ENCODE measurements at regions not wholly inside any gene's neighbourhood (a gene's known extent, or its start where the extent isn't known, plus 50 kb on each side); places are given as distances from the start of the nearest gene placed in this dataset.

- no peak for DNase-seq (ENCODE audit: low read depth)
Measured at GRCh38 chr9:22535780-22536179, 89.2 kb downstream of the DMRTA1 start.

GRCh38 chr9:22537721-22538120 lies 91.1 kb downstream of the DMRTA1 start:
- no peak for DNase-seq (ENCODE audit: low read depth)
- TF ChIP-seq, protein P1, sequence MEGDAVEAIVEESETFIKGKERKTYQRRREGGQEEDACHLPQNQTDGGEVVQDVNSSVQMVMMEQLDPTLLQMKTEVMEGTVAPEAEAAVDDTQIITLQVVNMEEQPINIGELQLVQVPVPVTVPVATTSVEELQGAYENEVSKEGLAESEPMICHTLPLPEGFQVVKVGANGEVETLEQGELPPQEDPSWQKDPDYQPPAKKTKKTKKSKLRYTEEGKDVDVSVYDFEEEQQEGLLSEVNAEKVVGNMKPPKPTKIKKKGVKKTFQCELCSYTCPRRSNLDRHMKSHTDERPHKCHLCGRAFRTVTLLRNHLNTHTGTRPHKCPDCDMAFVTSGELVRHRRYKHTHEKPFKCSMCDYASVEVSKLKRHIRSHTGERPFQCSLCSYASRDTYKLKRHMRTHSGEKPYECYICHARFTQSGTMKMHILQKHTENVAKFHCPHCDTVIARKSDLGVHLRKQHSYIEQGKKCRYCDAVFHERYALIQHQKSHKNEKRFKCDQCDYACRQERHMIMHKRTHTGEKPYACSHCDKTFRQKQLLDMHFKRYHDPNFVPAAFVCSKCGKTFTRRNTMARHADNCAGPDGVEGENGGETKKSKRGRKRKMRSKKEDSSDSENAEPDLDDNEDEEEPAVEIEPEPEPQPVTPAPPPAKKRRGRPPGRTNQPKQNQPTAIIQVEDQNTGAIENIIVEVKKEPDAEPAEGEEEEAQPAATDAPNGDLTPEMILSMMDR (IDR thresholded peaks at IDR 0.05; ENCODE audit: insufficient read depth, low read length), result no peak

More at GRCh38 chr9:22535780-22536179, 89.2 kb downstream of the DMRTA1 start:
- TF ChIP-seq, protein P1 (IDR thresholded peaks at IDR 0.05; ENCODE audit: insufficient read depth, low read length), result no peak
- H3K4me3 ChIP-seq (ENCODE audit: low read depth, low read length), result no peak overlapping the region

GRCh38 chr9:22548625-22549024 lies 102.0 kb downstream of the DMRTA1 start:
- no peak for DNase-seq (ENCODE audit: low read depth)

More at GRCh38 chr9:22537721-22538120, 91.1 kb downstream of the DMRTA1 start:
- H3K4me3 ChIP-seq (ENCODE audit: low read depth, low read length), result no peak overlapping the region

GRCh38 chr9:22574740-22575139 lies 128.1 kb downstream of the DMRTA1 start:
- DNase-seq (ENCODE audit: low read depth), result no peak
- H3K4me3 ChIP-seq (ENCODE audit: low read depth, low read length), result no peak overlapping the region
- TF ChIP-seq, protein P1 (IDR thresholded peaks at IDR 0.05; ENCODE audit: insufficient read depth, low read length), result no peak

More at GRCh38 chr9:22548625-22549024, 102.0 kb downstream of the DMRTA1 start:
- H3K4me3 ChIP-seq (ENCODE audit: low read depth, low read length), result no peak overlapping the region
- TF ChIP-seq, protein P1 (IDR thresholded peaks at IDR 0.05; ENCODE audit: insufficient read depth, low read length), result no peak

DNA sequence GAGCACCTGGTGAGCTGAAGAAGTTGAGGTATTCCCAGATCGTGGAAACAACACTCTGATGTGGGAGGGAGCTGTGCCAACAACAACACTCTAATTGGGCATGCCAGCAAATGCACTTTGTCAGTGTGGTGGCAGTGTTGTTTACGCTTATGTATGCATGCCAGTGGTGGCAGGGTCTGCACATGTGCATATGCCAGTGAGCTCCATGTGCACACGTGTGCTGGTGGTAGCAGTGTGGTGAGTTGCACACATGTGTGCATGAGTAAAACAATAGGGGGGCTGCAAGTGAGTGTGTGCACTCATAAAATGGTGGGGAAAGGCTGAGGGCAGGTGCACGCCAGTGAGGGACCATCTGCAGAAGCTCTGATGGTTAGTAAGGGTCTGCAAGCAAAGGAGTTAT lies 134.2 kb downstream of the DMRTA1 start:
- TF ChIP-seq, protein P1 (IDR thresholded peaks at IDR 0.05; ENCODE audit: insufficient read depth, low read length), result no peak
- DNase-seq (ENCODE audit: low read depth), result no peak
- H3K4me3 ChIP-seq (ENCODE audit: low read depth, low read length), result no peak overlapping the region

DNA sequence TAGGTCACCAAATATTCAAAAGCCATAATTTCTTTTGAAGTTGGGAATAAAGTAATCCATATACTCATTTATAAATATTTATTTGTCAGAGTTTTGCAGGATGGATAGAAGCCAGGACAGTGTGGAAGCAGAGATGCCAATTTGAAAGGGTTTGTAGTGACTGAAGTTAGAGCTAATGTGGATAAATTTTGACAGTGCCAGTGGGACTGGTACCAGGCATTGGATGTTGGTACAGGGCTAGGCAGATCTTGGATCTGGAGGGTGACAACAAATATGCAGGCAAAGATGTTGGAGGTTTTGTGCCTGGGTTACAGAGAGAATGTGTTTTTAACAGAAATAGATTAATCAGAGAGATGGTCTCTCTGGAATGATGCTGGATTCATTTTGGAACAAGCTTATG lies 135.6 kb downstream of the DMRTA1 start:
- no peak for DNase-seq (ENCODE audit: low read depth)

More for the DNA sequence above, 135.6 kb downstream of the DMRTA1 start:
- no peak overlapping the region for H3K4me3 ChIP-seq (ENCODE audit: low read depth, low read length)
- TF ChIP-seq, protein P1 (IDR thresholded peaks at IDR 0.05; ENCODE audit: insufficient read depth, low read length), result no peak

All from fibroblast of the aortic adventitia (primary cell).